NCI-H146 treated with DMSO at 0.1 percent for 48 hours (cell line): ENCODE measurements at regions not wholly inside any gene's neighbourhood (a gene's known extent, or its start where the extent isn't known, plus 50 kb on each side); places are given as distances from the start of the nearest gene placed in this dataset.
A peak's percentile ranks its signal among the peaks of the same experiment; 100 is the strongest.

Experiments used
- DNase-seq: peaks from one replicate; lab custom pipeline; 2025; ENCODE audit not compliant: unreplicated experiment; lab: John Stamatoyannopoulos, UW

- DNase-seq = no peak
Observed at GRCh38 chr13:88544836-88545235, 873.7 kb downstream of the SLITRK5 start.

- no peak for DNase-seq
Observed at GRCh38 chr13:88552966-88553365, 881.8 kb downstream of the SLITRK5 start.

- DNase-seq = no peak
Observed at GRCh38 chr13:88565566-88565965, 894.4 kb downstream of the SLITRK5 start.

GRCh38 chr13:88585861-88586260 lies 914.7 kb downstream of the SLITRK5 start:
- DNase-seq = no peak

- no peak for DNase-seq
Observed at GRCh38 chr13:88586263-88586662, 915.1 kb downstream of the SLITRK5 start.

GRCh38 chr13:88590574-88590973 lies 919.4 kb downstream of the SLITRK5 start:
- no peak for DNase-seq

- DNase-seq = no peak
Observed at GRCh38 chr13:88592105-88592504, 920.9 kb downstream of the SLITRK5 start.

GRCh38 chr13:88601949-88602348 lies 930.8 kb downstream of the SLITRK5 start:
- no peak for DNase-seq

- no peak for DNase-seq
Observed at GRCh38 chr13:88602786-88603777, 931.9 kb downstream of the SLITRK5 start.

GRCh38 chr13:88617176-88617575 lies 946.0 kb downstream of the SLITRK5 start:
- peak; percentile 37 for DNase-seq

GRCh38 chr13:88622362-88622973 lies 951.3 kb downstream of the SLITRK5 start:
- no peak for DNase-seq

- no peak for DNase-seq
Observed at GRCh38 chr13:88623150-88623549, 952.0 kb downstream of the SLITRK5 start.

- DNase-seq = no peak
Observed at GRCh38 chr13:88627071-88627470, 955.9 kb downstream of the SLITRK5 start.

- DNase-seq = no peak
Observed at GRCh38 chr13:88628882-88629281, 957.7 kb downstream of the SLITRK5 start.

- DNase-seq = no peak
Observed at GRCh38 chr13:88637935-88638334, 966.8 kb downstream of the SLITRK5 start.

GRCh38 chr13:88643233-88643632 lies 972.1 kb downstream of the SLITRK5 start:
- DNase-seq = no peak

GRCh38 chr13:88648598-88649373 lies 977.6 kb downstream of the SLITRK5 start:
- DNase-seq = no peak

GRCh38 chr13:88649855-88650254 lies 978.7 kb downstream of the SLITRK5 start:
- no peak for DNase-seq

- no peak for DNase-seq
Observed at GRCh38 chr13:88651531-88651930, 980.4 kb downstream of the SLITRK5 start.

- no peak for DNase-seq
Observed at GRCh38 chr13:88656751-88657150, 985.6 kb downstream of the SLITRK5 start.

- no peak for DNase-seq
Observed at GRCh38 chr13:88670509-88670908, 999.3 kb downstream of the SLITRK5 start.
